ENCODE measurements at regions not wholly inside any gene's neighbourhood (a gene's known extent, or its start where the extent isn't known, plus 50 kb on each side); places are given as distances from the start of the nearest gene placed in this dataset.

- TF ChIP-seq CTCF (IDR thresholded peaks at IDR 0.05) = no peak
- no peak for TF ChIP-seq POLR2A (IDR thresholded peaks at IDR 0.05)
Observed at GRCh38 chr2:4679391-4679790, 976.0 kb downstream of the DCDC2C start.
